ENCODE measurements at regions not wholly inside any gene's neighbourhood (a gene's known extent, or its start where the extent isn't known, plus 50 kb on each side); places are given as distances from the start of the nearest gene placed in this dataset.
A peak's percentile ranks its signal among the peaks of the same experiment; 100 is the strongest.

DNA sequence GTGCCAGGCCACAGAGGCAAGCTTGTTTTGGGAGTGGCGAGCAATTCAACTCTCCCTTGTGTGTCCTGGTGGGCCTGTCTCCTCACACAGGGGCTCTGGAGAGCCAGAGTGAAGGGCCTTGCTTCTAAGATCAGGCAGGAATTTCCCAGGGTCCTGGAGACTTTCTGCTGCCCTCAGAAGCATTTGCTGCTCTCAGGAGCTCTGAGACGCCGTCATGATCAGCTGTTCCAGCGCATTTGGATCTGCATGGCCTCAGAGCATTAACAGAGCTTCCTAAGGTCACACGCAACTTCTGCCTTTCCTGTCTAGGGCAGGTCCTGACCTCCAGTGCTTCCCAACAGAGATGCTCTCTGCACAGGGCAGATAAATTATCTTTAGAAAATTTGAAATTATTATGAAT lies 52.2 kb upstream of the C10orf90 start:
- H3K27me3 ChIP-seq (replicated peaks; ENCODE audit: control insufficient read depth, insufficient read depth, low read length): peaks cover 44% of the 10 kb centered on the region

DNA sequence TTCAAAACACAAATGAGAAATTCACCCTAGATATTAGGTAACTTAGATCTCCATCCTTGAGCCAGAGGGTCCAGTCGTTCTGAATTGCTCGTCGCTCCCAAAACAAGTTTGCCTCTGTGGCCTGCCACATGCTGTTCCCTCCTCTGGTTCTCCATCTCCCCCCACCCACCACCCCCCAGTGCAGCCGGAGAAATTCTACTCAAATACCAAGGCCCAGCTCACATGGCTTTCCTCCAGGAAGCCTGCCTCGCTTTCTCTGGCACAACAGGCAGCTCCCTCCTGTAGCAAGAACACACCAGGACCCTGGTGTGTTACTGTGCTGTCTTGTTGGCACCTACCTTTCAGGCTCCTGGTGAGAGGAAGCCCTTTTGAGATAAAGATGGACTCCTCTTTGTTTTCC lies 52.7 kb upstream of the C10orf90 start:
- Histone ChIP-seq H3K4me3 (ENCODE audit: low read length) (no peak overlapping the region), H3K9me3 (ENCODE audit: control insufficient read depth, low read length) (peaks cover 13% of the 10 kb centered on the region), H3K36me3 (ENCODE audit: control insufficient read depth, insufficient read depth, low read length, severe bottlenecking) (no peaks in the 10 kb centered on the region), H3K27me3 (replicated peaks; ENCODE audit: control insufficient read depth, insufficient read depth, low read length) (peaks cover 39% of the 10 kb centered on the region), H3K4me1 (ENCODE audit: control insufficient read depth, insufficient read depth, low read length) (no peaks in the 10 kb centered on the region), H3K9ac (ENCODE audit: low read length) (no peak overlapping the region)
- DNase-seq (ENCODE audit: low read depth): no peak

More for the DNA sequence above, 52.2 kb upstream of the C10orf90 start:
- Histone ChIP-seq H3K4me1 (ENCODE audit: control insufficient read depth, insufficient read depth, low read length) (no peaks in the 10 kb centered on the region), H3K9ac (ENCODE audit: low read length) (no peak overlapping the region), H3K9me3 (ENCODE audit: control insufficient read depth, low read length) (peaks cover 10% of the 10 kb centered on the region), H3K36me3 (ENCODE audit: control insufficient read depth, insufficient read depth, low read length, severe bottlenecking) (no peaks in the 10 kb centered on the region), H3K4me3 (ENCODE audit: low read length) (no peak overlapping the region)
- no peak for DNase-seq (ENCODE audit: low read depth)

- DNase-seq (ENCODE audit: low read depth): peak; percentile 36
- Histone ChIP-seq H3K27me3 (replicated peaks; ENCODE audit: control insufficient read depth, insufficient read depth, low read length) (no peaks in the 10 kb centered on the region), H3K4me1 (ENCODE audit: control insufficient read depth, insufficient read depth, low read length) (peaks cover 19% of the 10 kb centered on the region), H3K9me3 (ENCODE audit: control insufficient read depth, low read length) (peaks cover 10% of the 10 kb centered on the region), H3K36me3 (ENCODE audit: control insufficient read depth, insufficient read depth, low read length, severe bottlenecking) (no peaks in the 10 kb centered on the region), H3K9ac (ENCODE audit: low read length) (no peak overlapping the region), H3K4me3 (ENCODE audit: low read length) (no peak overlapping the region)
Measured at GRCh38 chr10:126729314-126729870, 58.9 kb upstream of the C10orf90 start.

DNA sequence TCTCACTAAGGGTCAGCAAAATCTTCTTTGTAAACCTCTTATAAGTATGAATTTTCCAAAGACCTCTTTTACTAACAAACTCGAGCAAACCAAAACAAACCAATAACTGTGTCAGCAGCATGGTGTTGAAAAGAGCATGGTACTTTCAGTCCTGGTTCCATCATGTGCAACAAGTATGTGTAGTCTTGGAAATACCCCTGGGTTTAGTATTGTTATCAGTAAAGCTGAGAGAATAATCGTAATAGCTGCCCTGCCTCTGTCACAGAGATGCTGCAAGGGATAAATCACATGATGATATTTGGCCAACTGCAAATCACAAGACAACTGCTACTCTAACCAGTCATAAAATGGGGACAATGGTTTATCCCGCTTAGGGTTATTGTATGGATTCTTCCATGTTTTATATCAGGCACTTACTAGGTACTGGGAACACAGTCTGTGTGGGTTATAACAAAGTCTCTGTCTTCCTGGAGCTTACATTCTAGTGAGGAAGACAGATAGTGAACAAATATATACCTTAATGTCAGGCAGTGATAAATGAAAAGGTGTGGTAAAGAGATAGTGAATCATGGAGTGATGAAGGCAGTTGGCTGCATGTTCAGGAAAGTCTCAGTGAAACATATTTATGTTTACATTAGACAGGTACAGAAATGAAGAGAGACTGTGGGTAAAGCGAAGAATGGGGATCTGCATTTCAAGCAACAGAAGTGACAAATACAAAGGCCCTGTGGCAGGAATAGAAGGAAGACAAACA lies 60.5 kb upstream of the C10orf90 start:
- H3K9ac ChIP-seq (ENCODE audit: low read length): no peak overlapping the region
- no peak for DNase-seq (ENCODE audit: low read depth)
- no peaks in the 10 kb centered on the region for H3K36me3 ChIP-seq (ENCODE audit: control insufficient read depth, insufficient read depth, low read length, severe bottlenecking)
- peaks cover 28% of the 10 kb centered on the region for H3K4me1 ChIP-seq (ENCODE audit: control insufficient read depth, insufficient read depth, low read length)
- peaks cover 10% of the 10 kb centered on the region for H3K9me3 ChIP-seq (ENCODE audit: control insufficient read depth, low read length)
- H3K27me3 ChIP-seq (replicated peaks; ENCODE audit: control insufficient read depth, insufficient read depth, low read length): no peaks in the 10 kb centered on the region
- H3K4me3 ChIP-seq (ENCODE audit: low read length): no peak overlapping the region

GRCh38 chr10:126731610-126731990 lies 61.1 kb upstream of the C10orf90 start:
- Histone ChIP-seq H3K36me3 (ENCODE audit: control insufficient read depth, insufficient read depth, low read length, severe bottlenecking) (no peaks in the 10 kb centered on the region), H3K27me3 (replicated peaks; ENCODE audit: control insufficient read depth, insufficient read depth, low read length) (no peaks in the 10 kb centered on the region), H3K4me1 (ENCODE audit: control insufficient read depth, insufficient read depth, low read length) (peaks cover 28% of the 10 kb centered on the region), H3K9me3 (ENCODE audit: control insufficient read depth, low read length) (peaks cover 10% of the 10 kb centered on the region), H3K9ac (ENCODE audit: low read length) (no peak overlapping the region), H3K4me3 (ENCODE audit: low read length) (no peak overlapping the region)
- DNase-seq (ENCODE audit: low read depth): peak; percentile 61

DNA sequence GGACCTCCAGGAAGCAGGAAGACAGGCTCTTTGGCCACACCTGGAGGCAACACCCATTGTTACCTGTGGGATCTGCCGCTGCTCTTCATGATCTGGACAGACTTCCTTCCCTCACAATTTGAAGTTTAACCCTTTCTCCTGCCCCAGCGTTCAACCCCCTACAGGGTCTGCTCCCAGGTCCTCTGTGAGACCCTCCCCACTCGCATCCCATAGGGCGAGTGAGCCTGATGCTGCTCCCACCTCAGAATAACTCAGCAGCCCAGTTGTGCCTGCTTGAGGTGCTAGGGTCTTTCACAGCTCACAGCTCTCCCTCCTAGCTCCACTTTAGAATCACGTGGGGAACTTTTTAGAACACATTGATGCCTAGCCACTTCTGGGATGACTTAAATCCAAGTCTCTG lies 61.8 kb upstream of the C10orf90 start:
- H3K36me3 ChIP-seq (ENCODE audit: control insufficient read depth, insufficient read depth, low read length, severe bottlenecking): no peaks in the 10 kb centered on the region
- peaks cover 34% of the 10 kb centered on the region for H3K4me1 ChIP-seq (ENCODE audit: control insufficient read depth, insufficient read depth, low read length)
- no peak overlapping the region for H3K9ac ChIP-seq (ENCODE audit: low read length)
- no peaks in the 10 kb centered on the region for H3K27me3 ChIP-seq (replicated peaks; ENCODE audit: control insufficient read depth, insufficient read depth, low read length)
- DNase-seq (ENCODE audit: low read depth): no peak
- no peak overlapping the region for H3K4me3 ChIP-seq (ENCODE audit: low read length)
- peaks cover 10% of the 10 kb centered on the region for H3K9me3 ChIP-seq (ENCODE audit: control insufficient read depth, low read length)

GRCh38 chr10:126732868-126733267 lies 62.4 kb upstream of the C10orf90 start:
- Histone ChIP-seq H3K9me3 (ENCODE audit: control insufficient read depth, low read length) (peaks cover 5% of the 10 kb centered on the region), H3K27me3 (replicated peaks; ENCODE audit: control insufficient read depth, insufficient read depth, low read length) (no peaks in the 10 kb centered on the region), H3K36me3 (ENCODE audit: control insufficient read depth, insufficient read depth, low read length, severe bottlenecking) (no peaks in the 10 kb centered on the region), H3K4me1 (ENCODE audit: control insufficient read depth, insufficient read depth, low read length) (peaks cover 34% of the 10 kb centered on the region), H3K9ac (ENCODE audit: low read length) (no peak overlapping the region), H3K4me3 (ENCODE audit: low read length) (no peak overlapping the region)
- DNase-seq (ENCODE audit: low read depth): no peak

DNA sequence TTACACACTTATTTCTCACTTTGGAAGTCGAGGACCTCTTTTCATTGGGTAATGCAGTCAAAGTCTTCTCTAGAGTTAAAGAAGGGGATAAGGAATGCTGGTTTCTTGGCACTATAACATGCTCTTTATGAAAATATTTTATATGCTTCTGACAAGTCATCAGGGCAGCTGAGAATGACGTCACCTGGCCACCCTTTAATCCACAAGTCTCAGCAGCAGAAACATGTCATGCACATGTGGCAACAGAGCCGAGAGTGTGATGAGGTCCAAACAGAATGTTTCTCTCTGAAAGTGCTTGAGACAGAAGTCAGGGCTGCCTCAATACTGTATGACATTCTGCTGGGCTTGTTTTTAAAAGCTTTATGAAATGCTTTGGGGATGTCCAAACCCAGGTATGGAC lies 63.5 kb upstream of the C10orf90 start:
- no peaks in the 10 kb centered on the region for H3K9me3 ChIP-seq (ENCODE audit: control insufficient read depth, low read length)
- H3K36me3 ChIP-seq (ENCODE audit: control insufficient read depth, insufficient read depth, low read length, severe bottlenecking): no peaks in the 10 kb centered on the region
- H3K9ac ChIP-seq (ENCODE audit: low read length): no peak overlapping the region
- no peak overlapping the region for H3K4me3 ChIP-seq (ENCODE audit: low read length)
- no peaks in the 10 kb centered on the region for H3K27me3 ChIP-seq (replicated peaks; ENCODE audit: control insufficient read depth, insufficient read depth, low read length)
- DNase-seq (ENCODE audit: low read depth): peak; percentile 53
- peaks cover 34% of the 10 kb centered on the region for H3K4me1 ChIP-seq (ENCODE audit: control insufficient read depth, insufficient read depth, low read length)

- Histone ChIP-seq H3K4me1 (ENCODE audit: control insufficient read depth, insufficient read depth, low read length) (peaks cover 34% of the 10 kb centered on the region), H3K36me3 (ENCODE audit: control insufficient read depth, insufficient read depth, low read length, severe bottlenecking) (no peaks in the 10 kb centered on the region), H3K27me3 (replicated peaks; ENCODE audit: control insufficient read depth, insufficient read depth, low read length) (no peaks in the 10 kb centered on the region), H3K9me3 (ENCODE audit: control insufficient read depth, low read length) (no peaks in the 10 kb centered on the region), H3K9ac (ENCODE audit: low read length) (no peak overlapping the region), H3K4me3 (ENCODE audit: low read length) (no peak overlapping the region)
- peak; percentile 54 for DNase-seq (ENCODE audit: low read depth)
Measured at GRCh38 chr10:126734967-126735366, 64.5 kb upstream of the C10orf90 start.

- Histone ChIP-seq H3K36me3 (ENCODE audit: control insufficient read depth, insufficient read depth, low read length, severe bottlenecking) (no peaks in the 10 kb centered on the region), H3K4me3 (ENCODE audit: low read length) (no peak overlapping the region), H3K4me1 (ENCODE audit: control insufficient read depth, insufficient read depth, low read length) (peaks cover 34% of the 10 kb centered on the region), H3K9me3 (ENCODE audit: control insufficient read depth, low read length) (no peaks in the 10 kb centered on the region), H3K9ac (ENCODE audit: low read length) (no peak overlapping the region), H3K27me3 (replicated peaks; ENCODE audit: control insufficient read depth, insufficient read depth, low read length) (no peaks in the 10 kb centered on the region)
- no peak for DNase-seq (ENCODE audit: low read depth)
Measured at GRCh38 chr10:126736142-126736541, 65.6 kb upstream of the C10orf90 start.

GRCh38 chr10:126736727-126737126 lies 66.2 kb upstream of the C10orf90 start:
- Histone ChIP-seq H3K9me3 (ENCODE audit: control insufficient read depth, low read length) (no peaks in the 10 kb centered on the region), H3K4me1 (ENCODE audit: control insufficient read depth, insufficient read depth, low read length) (peaks cover 28% of the 10 kb centered on the region), H3K4me3 (ENCODE audit: low read length) (no peak overlapping the region), H3K27me3 (replicated peaks; ENCODE audit: control insufficient read depth, insufficient read depth, low read length) (peaks cover under 1% of the 10 kb centered on the region), H3K9ac (ENCODE audit: low read length) (no peak overlapping the region), H3K36me3 (ENCODE audit: control insufficient read depth, insufficient read depth, low read length, severe bottlenecking) (no peaks in the 10 kb centered on the region)
- DNase-seq (ENCODE audit: low read depth): no peak

All from adipocyte (in vitro differentiated cells).